Esophagus squamous epithelium (tissue), 5 donors: ENCODE measurements at regions not wholly inside any gene's neighbourhood (a gene's known extent, or its start where the extent isn't known, plus 50 kb on each side); places are given as distances from the start of the nearest gene placed in this dataset.

Experiments
- DNase-seq: peaks from one replicate; lab custom pipeline; 2025; lab: John Stamatoyannopoulos, UW
- H3K27ac ChIP-seq, 4 donors: fragments of 200-600 bp; sonication (generic); one replicate each; pipeline ENCODE4 v1.5.1; 2016 to 2019; ENCODE audit warnings: mild to moderate bottlenecking in 1 of 4
- H3K27me3 ChIP-seq, 4 donors: fragments of 200-600 bp; sonication (generic); 1 replicate in 3 of 4; 2 replicates in 1 of 4; pipeline versions ENCODE4 v1.5.1 to v1.6.0; 2017 to 2021; ENCODE audit warnings: antibody characterized with exemption in 1 of 4
- H3K36me3 ChIP-seq, 3 donors: fragments of 200-600 bp; sonication (generic); one replicate each; pipeline ENCODE4 v1.5.1; 2016 to 2019
- H3K4me1 ChIP-seq, 3 donors: fragments of 200-600 bp; sonication (generic); one replicate each; pipeline ENCODE4 v1.5.1; 2017 to 2019
- H3K4me3 ChIP-seq, 4 donors: fragments of 200-600 bp; sonication (generic); 1 replicate in 3 of 4; 2 replicates in 1 of 4; pipeline ENCODE4 v1.5.1; 2016 to 2019; ENCODE audit warnings: mild to moderate bottlenecking in 2 of 4, moderate library complexity in 1 of 4
- H3K9me3 ChIP-seq, 3 donors: fragments of 200-600 bp; sonication (generic); one replicate each; pipeline ENCODE4 v1.5.1; 2016 to 2019
- POLR2A ChIP-seq, 4 donors: fragments of 450-650 bp; IDR thresholded peaks; one replicate each; pipeline ENCODE4 v1.6.1; 2017; ENCODE audit warnings: antibody characterized with exemption in 4 of 4, mild to moderate bottlenecking in 4 of 4, moderate library complexity in 3 of 4
- WGBS, 2 donors: methylation state at CpG; one replicate each; pipeline ENCODE4 v1.1.5; 2018; 5-methylcytosine and 5-hydroxymethylcytosine counted together
- intact Hi-C: fragments of 100-400 bp; cut with DNase I; formaldehyde crosslinking; loops from one replicate; pipeline ENCODE4 v1.15.0; 2022
- TF ChIP-seq, protein P1 (sequence below), 6 experiments: fragments of 450-650 bp in 4 of 6; fragments of 200-600 bp in 2 of 6; sonication (generic) in 2 of 6; IDR thresholded peaks; one replicate each; pipeline ENCODE4 v1.5.1; 2016 to 2019; ENCODE audit warnings: antibody characterized with exemption in 6 of 6, mild to moderate bottlenecking in 4 of 6, moderate library complexity in 4 of 6
- donor health status: DM: yes; HTN: yes; CAD: no.

DNA sequence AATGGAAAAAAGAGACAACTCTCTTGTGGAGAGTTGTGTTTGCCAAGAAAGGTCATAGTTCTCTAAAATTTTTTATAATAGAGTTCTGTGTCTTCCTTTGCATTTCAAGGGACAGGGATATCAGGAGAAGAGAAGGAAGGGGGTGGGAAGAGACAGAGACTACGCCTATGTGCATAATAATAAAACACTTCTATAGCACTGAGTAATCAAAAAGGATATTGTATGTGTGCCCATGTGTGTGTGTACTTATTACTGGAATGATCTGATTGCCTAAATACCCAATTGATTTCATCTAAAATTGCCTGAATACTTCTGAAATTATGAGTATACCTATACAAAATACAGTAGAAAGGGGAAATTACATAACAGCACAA, 803.7 kb upstream of the ACVR2A start:
- Histone ChIP-seq H3K9me3 (no peaks in the 10 kb centered on the region), H3K36me3 (no peaks in the 10 kb centered on the region), H3K27ac (no peak overlapping the region), H3K4me3 (no peak overlapping the region), H3K4me1 (no peaks in the 10 kb centered on the region), H3K27me3 (no peaks in the 10 kb centered on the region)
- TF ChIP-seq, protein P1, sequence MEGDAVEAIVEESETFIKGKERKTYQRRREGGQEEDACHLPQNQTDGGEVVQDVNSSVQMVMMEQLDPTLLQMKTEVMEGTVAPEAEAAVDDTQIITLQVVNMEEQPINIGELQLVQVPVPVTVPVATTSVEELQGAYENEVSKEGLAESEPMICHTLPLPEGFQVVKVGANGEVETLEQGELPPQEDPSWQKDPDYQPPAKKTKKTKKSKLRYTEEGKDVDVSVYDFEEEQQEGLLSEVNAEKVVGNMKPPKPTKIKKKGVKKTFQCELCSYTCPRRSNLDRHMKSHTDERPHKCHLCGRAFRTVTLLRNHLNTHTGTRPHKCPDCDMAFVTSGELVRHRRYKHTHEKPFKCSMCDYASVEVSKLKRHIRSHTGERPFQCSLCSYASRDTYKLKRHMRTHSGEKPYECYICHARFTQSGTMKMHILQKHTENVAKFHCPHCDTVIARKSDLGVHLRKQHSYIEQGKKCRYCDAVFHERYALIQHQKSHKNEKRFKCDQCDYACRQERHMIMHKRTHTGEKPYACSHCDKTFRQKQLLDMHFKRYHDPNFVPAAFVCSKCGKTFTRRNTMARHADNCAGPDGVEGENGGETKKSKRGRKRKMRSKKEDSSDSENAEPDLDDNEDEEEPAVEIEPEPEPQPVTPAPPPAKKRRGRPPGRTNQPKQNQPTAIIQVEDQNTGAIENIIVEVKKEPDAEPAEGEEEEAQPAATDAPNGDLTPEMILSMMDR (IDR thresholded peaks at IDR 0.05), result no peak
- TF ChIP-seq POLR2A (IDR thresholded peaks at IDR 0.05), result no peak
- no peak for DNase-seq
- intact Hi-C loops, result no loop called here
- 59 to 69% methylated on average over 1 of the region's 1 CpG for WGBS, 2 donors

DNA sequence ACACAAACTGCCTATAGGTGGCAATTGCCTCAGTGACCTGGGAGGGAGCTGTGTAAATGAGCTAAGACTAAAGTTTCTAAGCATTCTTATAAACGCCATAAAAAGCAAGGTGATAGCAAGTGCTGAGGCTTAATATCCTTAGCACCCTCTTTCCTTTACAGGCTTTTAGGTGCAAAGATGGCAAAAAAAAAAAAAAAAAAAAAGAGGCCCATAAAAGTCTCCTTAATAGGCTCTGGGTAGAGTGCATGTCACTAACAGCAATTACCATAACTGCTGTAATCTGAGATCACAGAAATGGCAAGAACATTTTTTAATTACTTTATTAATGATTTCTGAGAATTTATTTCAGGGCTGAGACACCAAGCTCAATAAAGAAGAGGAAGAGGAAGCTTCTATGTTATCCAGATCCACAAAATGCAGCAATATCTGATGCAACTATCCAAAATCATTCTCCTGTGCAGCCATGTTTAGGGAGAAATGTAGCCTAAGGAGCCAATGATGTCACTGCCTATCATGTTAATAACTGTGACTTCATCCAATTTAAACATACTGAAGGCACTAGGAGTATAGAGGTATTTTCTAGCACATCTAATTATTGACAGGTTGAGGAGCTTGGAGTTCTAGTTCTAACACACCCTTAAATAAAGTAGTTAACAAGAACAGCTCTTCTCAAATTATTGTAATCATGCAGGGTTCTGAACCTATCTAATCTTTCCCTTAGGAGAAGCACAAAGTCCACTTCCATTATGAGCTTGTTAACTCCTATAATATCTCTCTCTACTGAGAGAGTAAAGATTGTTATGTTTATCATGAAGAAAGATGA, 804.3 kb upstream of the ACVR2A start:
- Histone ChIP-seq H3K27ac (no peak overlapping the region), H3K36me3 (no peaks in the 10 kb centered on the region), H3K9me3 (no peaks in the 10 kb centered on the region), H3K4me3 (no peak overlapping the region), H3K27me3 (no peaks in the 10 kb centered on the region), H3K4me1 (no peaks in the 10 kb centered on the region)
- 80 to 83% methylated on average over 1 of the region's 1 CpG for WGBS, 2 donors
- intact Hi-C loops, result no loop called here
- TF ChIP-seq, protein P1 (IDR thresholded peaks at IDR 0.05), result no peak
- no peak for DNase-seq

DNA sequence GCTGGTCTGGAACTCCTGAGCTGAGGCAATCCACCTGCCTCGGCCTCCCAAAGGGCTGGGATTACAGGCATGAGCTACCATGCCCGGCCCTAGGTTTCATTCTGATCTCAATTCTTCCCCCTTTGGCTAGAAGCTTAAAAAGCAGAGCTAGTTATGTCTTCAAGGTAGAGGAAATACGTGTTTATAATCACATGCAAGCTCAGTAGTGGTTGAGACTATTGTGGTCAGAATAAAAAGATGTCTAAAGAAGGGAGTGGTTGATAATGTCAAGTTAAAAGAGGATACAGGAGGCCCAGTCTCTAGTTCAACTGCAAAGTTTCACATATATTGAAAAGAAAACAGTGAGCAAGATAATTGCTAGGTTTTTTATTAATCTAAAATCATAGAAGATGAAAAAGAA, 807.8 kb upstream of the ACVR2A start:
- 51 to 80% methylated on average over 3 of the region's 3 CpGs for WGBS, 2 donors

DNA sequence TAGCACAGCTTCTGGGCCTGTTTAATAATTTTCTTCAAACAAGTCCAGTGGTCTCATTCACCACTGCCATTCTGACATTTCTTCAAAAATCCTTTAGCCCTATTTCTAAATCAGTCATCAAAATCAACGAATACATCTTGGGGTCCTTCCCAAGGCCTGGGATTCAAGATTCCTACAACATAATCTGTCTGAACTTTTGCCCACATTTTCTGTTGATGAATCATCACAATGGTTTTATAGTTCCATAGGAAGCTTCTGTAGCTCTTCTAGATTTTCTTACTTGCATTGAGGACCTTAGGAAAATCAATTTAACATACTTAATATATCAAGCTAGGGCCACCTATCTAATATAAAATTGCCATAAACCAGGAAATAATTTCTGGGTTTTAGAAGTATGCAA, 811.8 kb upstream of the ACVR2A start:
- H3K27me3 ChIP-seq, result no peaks in the 10 kb centered on the region
- intact Hi-C loops, result no loop called here
- 28 to 48% methylated on average over 1 of the region's 1 CpG for WGBS, 2 donors
- H3K27ac ChIP-seq, result no peak overlapping the region
- H3K4me1 ChIP-seq, result peaks cover 0 to 20% (median 9%) of the 10 kb centered on the region in 3 donors
- no peaks in the 10 kb centered on the region for H3K9me3 ChIP-seq
- no peak for TF ChIP-seq POLR2A (IDR thresholded peaks at IDR 0.05)
- TF ChIP-seq, protein P1 (IDR thresholded peaks at IDR 0.05), result no peak
- DNase-seq, result no peak
- H3K4me3 ChIP-seq, result no peak overlapping the region
- H3K36me3 ChIP-seq, result no peaks in the 10 kb centered on the region

More for the DNA sequence above, 807.8 kb upstream of the ACVR2A start:
- no peaks in the 10 kb centered on the region for H3K36me3 ChIP-seq
- H3K27me3 ChIP-seq, result no peaks in the 10 kb centered on the region
- H3K9me3 ChIP-seq, result no peaks in the 10 kb centered on the region
- no peak overlapping the region for H3K27ac ChIP-seq
- TF ChIP-seq, protein P1 (IDR thresholded peaks at IDR 0.05), result no peak
- TF ChIP-seq POLR2A (IDR thresholded peaks at IDR 0.05), result no peak
- peaks cover 0 to 4% (median 0%) of the 10 kb centered on the region in 3 donors for H3K4me1 ChIP-seq
- DNase-seq, result no peak
- intact Hi-C loops, result no loop called here
- no peak overlapping the region for H3K4me3 ChIP-seq

DNA sequence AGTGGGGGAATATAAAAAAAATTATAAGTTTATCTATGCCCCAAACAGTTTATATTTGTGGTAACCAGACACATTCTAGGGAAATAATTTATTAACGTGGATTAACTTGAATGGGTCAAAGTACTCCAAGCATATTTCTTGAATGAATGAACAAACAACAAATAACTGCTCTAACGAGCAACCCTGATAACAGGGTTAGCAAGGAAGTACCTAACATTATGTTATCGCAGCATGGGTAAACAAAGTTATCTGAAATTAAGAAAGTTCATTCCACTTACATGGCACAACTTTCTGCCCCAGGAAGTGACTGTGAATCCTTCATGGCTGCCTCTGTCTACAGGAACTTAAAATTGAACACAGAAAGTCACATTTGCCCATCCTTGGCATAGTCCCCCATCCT, 812.9 kb upstream of the ACVR2A start:
- no peak for DNase-seq
- Histone ChIP-seq H3K9me3 (no peaks in the 10 kb centered on the region), H3K4me1 (peaks cover 0 to 21% (median 12%) of the 10 kb centered on the region in 3 donors), H3K27me3 (no peaks in the 10 kb centered on the region), H3K36me3 (no peaks in the 10 kb centered on the region), H3K4me3 (no peak overlapping the region), H3K27ac (peak overlapping the region in 1 of 4 donors; percentile 33)
- intact Hi-C loops, result no loop called here
- no peak for TF ChIP-seq POLR2A (IDR thresholded peaks at IDR 0.05)
- TF ChIP-seq, protein P1 (IDR thresholded peaks at IDR 0.05), result no peak
- 48 to 62% methylated on average over 3 of the region's 3 CpGs for WGBS, 2 donors
